Astrocyte (in vitro differentiated cells and primary cell): ENCODE measurements at regions not wholly inside any gene's neighbourhood (a gene's known extent, or its start where the extent isn't known, plus 50 kb on each side); places are given as distances from the start of the nearest gene placed in this dataset.
"Not testable (repeated sequence)": the region's sequence is repeated elsewhere in the genome, so short reads cannot be mapped to it uniquely, and the experiment has no call there.

ENCODE experiments used
- CTCF ChIP-seq: IDR thresholded peaks from 2 replicates; pipeline ENCODE4 v1.5.1; 2011; ENCODE audit warnings: low read depth, mild to moderate bottlenecking, inconsistent platforms, low read length, moderate library complexity; ENCODE audit not compliant: insufficient read depth
- EZH2 ChIP-seq: IDR thresholded peaks from 2 replicates; pipeline ENCODE4 v1.6.1; 2012; ENCODE audit warnings: mild to moderate bottlenecking, low read length, inconsistent platforms; ENCODE audit not compliant: insufficient read depth

- not testable (repeated sequence) for TF ChIP-seq CTCF, EZH2
Measured at GRCh38 chr5:85657328-85657727, 960.4 kb upstream of the COX7C start.
